SK-N-SH (cell line): ENCODE measurements at regions not wholly inside any gene's neighbourhood (a gene's known extent, or its start where the extent isn't known, plus 50 kb on each side); places are given as distances from the start of the nearest gene placed in this dataset.

Experiments
- CTCF ChIP-seq: fragments of 200-600 bp; sonication (generic); IDR thresholded peaks from 2 replicates; pipeline ENCODE4 v1.6.1; 2017; ENCODE audit warnings: antibody characterized with exemption, mild to moderate bottlenecking, moderate library complexity
- EZH2phosphoT487 ChIP-seq: fragments of 200-600 bp; sonication (generic); IDR thresholded peaks from 2 replicates; pipeline ENCODE4 v1.6.1; 2017; ENCODE audit warnings: low read depth, mixed run types, mild to moderate bottlenecking, antibody characterized with exemption, moderate library complexity, borderline replicate concordance
- MAX ChIP-seq: IDR thresholded peaks from 2 replicates; pipeline ENCODE4 v1.4.0; 2012; ENCODE audit warnings: low read depth
- MEF2A ChIP-seq: IDR thresholded peaks from 2 replicates; pipeline ENCODE4 v1.4.0; 2012; ENCODE audit warnings: low read depth, borderline replicate concordance
- NFIC ChIP-seq: IDR thresholded peaks from 2 replicates; pipeline ENCODE4 v1.4.0; 2012; ENCODE audit warnings: borderline replicate concordance
- PBX3 ChIP-seq: IDR thresholded peaks from 2 replicates; pipeline ENCODE4; 2012
- RXRA ChIP-seq: IDR thresholded peaks from 2 replicates; pipeline ENCODE4 v1.4.0; 2012; ENCODE audit warnings: low read depth, mild to moderate bottlenecking, borderline replicate concordance
- SIN3A ChIP-seq: IDR thresholded peaks from 2 replicates; pipeline ENCODE4 v1.6.1; 2012; ENCODE audit warnings: low read depth, mild to moderate bottlenecking, low read length, moderate library complexity, borderline replicate concordance
- TAF1 ChIP-seq: IDR thresholded peaks from 2 replicates; pipeline ENCODE4 v1.6.1; 2012; ENCODE audit warnings: low read depth, mild to moderate bottlenecking, low read length, moderate library complexity, borderline replicate concordance
- TCF12 ChIP-seq: IDR thresholded peaks from 2 replicates; pipeline ENCODE4 v1.4.0; 2012
- TEAD4 ChIP-seq: IDR thresholded peaks from 2 replicates; pipeline ENCODE4 v1.4.0; 2012; ENCODE audit warnings: mild to moderate bottlenecking, borderline replicate concordance; ENCODE audit not compliant: insufficient read depth
- YY1 ChIP-seq: IDR thresholded peaks from 2 replicates; pipeline ENCODE4 v1.4.0; 2012; ENCODE audit warnings: low read depth, mild to moderate bottlenecking

- no peak for TF ChIP-seq CTCF
- TF ChIP-seq EZH2phosphoT487 = no peak
- TF ChIP-seq RXRA = no peak
- no peak for TF ChIP-seq TCF12
- no peak for TF ChIP-seq MAX
- no peak for TF ChIP-seq PBX3
- no peak for TF ChIP-seq YY1
- no peak for TF ChIP-seq MEF2A
- no peak for TF ChIP-seq TAF1
- no peak for TF ChIP-seq SIN3A
- no peak for TF ChIP-seq NFIC
- TF ChIP-seq TEAD4 = no peak
Observed at GRCh38 chr5:164181604-164182003, 676.2 kb downstream of the MAT2B start.
